T47D (cell line): ENCODE measurements at regions not wholly inside any gene's neighbourhood (a gene's known extent, or its start where the extent isn't known, plus 50 kb on each side); places are given as distances from the start of the nearest gene placed in this dataset.

Source experiments
- DNase-seq, 2 experiments: peaks; one replicate each; pipeline versions ENCODE4 v3.0.0 to v3.0.0-alpha.2; 2011 to 2012; ENCODE audit warnings: low read depth in 1 of 2, low spot score in 1 of 2
- JUND ChIP-seq: IDR thresholded peaks from 2 replicates; pipeline ENCODE4 v1.6.1; 2012; ENCODE audit warnings: low read depth
- in situ Hi-C: cut with HindIII; loops from 2 replicates; pipeline ENCODE4 v1.10.0; 2016; ENCODE audit warnings: low sequenced_read_pairs, low pct_unique_long_range_greater_than_20kb

DNA sequence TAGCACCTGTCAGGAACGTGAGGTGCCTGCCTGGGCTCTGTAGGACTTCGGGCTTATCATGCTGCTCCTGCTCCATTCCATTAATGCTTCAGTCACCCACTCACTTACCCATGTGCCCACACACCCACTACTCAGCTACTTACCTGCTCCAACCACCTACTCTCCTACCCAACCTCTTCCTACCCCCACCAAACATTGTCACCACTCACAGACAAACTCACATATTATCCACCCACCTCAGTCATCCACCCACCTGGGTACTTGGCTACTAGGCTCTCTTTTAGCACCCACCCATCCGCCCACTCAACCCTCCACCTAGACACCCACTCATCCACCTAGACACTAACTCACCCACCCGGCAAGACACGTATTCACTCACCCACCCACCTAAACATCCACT lies 724.7 kb upstream of the RAB6C start:
- in situ Hi-C loops: no loop called here
- DNase-seq: no peak
- no peak for TF ChIP-seq JUND

DNA sequence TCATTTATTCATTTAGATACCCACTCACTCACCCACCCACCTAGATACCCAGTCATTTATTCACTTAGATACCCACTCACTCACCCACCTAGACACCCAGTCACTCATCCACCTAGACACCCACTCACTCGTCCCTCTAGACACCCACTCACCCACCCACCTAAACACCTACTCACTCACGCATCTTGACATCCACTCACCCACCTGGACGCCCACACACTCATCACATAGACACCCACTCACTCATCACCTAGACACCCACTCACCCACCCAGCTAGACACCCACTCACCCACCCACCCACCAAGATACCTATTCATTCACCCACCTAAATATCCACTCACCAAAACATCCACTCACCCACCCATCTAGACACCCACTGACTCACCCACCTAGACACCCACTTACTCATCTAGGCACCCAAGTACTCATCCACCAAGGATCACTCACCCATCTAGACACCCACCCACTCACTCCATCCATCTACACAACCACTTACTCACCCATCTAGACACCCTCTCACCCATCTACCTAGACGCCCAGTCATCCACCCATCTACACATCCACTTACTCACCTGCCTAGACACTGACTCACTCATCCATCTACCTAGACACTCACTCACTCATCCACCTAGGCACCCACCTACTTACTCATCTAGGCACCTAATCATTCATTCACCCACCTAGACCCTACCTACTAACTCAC lies 723.7 kb upstream of the RAB6C start:
- TF ChIP-seq JUND: no peak
- in situ Hi-C loops: no loop called here
- no peak for DNase-seq

GRCh38 chr2:129256642-129257041 lies 722.8 kb upstream of the RAB6C start:
- DNase-seq: no peak
- in situ Hi-C loops: no loop called here
- no peak for TF ChIP-seq JUND

DNA sequence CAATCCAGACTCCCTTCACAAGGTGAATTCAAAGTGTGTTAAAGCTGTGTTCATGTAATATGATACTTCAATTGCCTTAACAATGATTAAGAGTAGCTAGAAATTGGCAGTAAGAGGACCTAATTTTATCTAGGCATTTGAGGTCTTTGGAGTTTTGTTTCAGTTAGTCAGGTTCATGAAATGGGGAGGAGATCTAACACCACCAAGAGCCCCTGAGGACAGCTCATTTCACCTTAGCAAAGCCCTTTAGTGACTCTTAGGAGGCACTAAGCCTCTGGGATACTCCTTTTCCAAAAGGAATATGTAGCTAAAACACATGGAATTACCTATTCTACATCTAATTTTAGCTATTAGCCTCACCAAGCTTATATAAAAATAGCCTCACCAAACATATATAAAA lies 716.5 kb upstream of the RAB6C start:
- in situ Hi-C loops: no loop called here
- TF ChIP-seq JUND: no peak
- DNase-seq: no peak

DNA sequence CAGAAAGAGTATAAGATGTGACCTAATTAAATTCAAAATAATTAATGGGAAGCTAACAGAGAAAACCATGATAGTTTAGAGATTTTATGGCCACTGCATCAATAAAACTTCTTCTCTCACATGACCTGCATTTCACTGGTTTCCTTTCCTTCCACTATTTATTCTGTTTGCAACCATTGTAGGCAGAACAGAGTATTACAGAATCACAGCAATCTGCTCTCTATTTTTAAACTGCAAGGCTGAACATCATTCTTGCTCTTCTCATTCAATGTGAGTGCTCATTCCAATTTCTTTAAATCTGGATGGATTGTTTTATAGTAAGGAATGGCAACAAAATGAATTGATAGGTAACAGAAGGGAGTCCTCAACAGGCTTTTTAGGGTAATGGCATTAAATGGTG lies 715.5 kb upstream of the RAB6C start:
- TF ChIP-seq JUND: no peak
- in situ Hi-C loops: no loop called here

GRCh38 chr2:129267559-129267958 lies 711.9 kb upstream of the RAB6C start:
- no peak for TF ChIP-seq JUND
- no peak for DNase-seq
- in situ Hi-C loops: no loop called here

More for the DNA sequence above, 715.5 kb upstream of the RAB6C start:
- no peak for DNase-seq

GRCh38 chr2:129273266-129274037 lies 706.0 kb upstream of the RAB6C start:
- in situ Hi-C loops: no loop called here
- no peak for TF ChIP-seq JUND
- no peak for DNase-seq

DNA sequence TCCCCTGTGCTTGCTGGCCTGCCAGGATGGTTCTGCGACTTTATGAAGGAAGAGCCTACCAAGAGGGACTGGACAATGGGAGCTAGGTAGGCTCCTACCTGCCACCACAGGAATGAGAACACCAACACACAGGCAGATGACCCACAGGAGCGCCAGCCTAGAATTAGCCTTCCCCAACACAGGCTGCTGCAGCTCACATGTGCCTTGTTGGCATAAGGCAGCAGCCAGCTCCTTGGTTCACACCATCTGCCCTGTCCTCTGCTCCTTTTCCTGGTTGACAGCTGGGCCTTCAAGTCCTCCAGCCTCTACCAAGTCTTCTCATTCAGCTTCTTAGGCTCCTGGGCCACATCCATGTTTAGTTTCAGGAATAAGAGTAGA lies 705.4 kb upstream of the RAB6C start:
- TF ChIP-seq JUND: no peak
- in situ Hi-C loops: no loop called here
- DNase-seq: no peak

DNA sequence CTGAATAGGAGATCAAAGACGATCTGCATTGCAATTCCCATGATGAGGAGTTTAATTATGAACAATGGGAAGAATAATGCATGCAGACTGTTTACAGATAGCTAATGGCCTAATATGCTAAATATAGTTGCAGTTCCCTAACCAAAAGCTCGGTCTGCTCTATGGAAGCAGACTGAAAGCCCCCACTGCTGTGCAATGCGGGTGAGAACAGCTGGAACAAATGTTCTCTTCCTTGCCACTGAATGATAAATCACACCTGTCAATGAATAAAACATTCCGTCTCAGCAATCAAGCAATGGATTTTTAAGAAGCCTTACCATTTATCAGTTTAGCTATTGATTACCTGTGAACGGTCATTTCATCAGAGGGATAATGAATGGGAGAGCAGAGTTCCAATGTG lies 704.5 kb upstream of the RAB6C start:
- TF ChIP-seq JUND: no peak
- DNase-seq: no peak
- in situ Hi-C loops: no loop called here

DNA sequence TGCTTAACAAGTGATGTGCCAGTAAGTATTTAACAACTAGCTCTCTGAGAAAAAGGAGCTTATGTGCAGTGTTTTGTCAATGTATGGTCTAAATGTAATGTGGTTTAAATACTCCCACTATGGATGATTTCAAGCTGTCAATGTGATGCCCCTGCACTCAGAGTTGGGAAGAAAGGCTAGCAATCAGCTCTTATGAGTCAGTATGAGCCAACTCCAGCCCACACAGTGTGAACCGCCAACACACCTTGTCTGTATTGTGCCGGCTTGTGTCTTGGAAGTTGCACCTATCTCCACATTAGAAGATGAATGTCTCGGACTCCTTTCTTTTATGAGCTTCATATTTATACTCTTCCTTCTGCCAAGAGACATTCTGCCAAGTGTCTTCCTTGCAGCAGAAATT lies 703.8 kb upstream of the RAB6C start:
- in situ Hi-C loops: no loop called here
- DNase-seq: no peak
- TF ChIP-seq JUND: no peak

- in situ Hi-C loops: no loop called here
- DNase-seq: no peak
- no peak for TF ChIP-seq JUND
Measured at GRCh38 chr2:129276978-129277584, 702.4 kb upstream of the RAB6C start.

DNA sequence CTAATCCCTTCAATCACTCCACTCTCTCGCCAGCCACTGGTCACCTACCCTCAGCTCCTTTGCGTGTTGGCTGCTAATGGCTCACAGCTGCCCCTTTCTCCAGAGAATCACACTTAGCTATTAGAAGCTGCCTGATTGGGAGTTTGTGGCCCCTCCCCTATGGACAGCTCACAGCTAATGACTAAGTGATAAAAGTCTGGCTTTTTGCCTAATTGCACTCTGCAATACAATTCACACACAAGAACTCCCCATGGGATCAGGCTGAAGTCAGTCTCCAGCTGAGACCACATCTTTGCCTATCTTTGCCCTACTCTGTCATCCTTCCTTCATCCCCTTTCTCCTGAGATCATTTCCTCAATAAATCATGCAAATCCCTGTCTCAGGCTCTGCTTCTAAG lies 701.9 kb upstream of the RAB6C start:
- in situ Hi-C loops: no loop called here
- DNase-seq: no peak
- no peak for TF ChIP-seq JUND

DNA sequence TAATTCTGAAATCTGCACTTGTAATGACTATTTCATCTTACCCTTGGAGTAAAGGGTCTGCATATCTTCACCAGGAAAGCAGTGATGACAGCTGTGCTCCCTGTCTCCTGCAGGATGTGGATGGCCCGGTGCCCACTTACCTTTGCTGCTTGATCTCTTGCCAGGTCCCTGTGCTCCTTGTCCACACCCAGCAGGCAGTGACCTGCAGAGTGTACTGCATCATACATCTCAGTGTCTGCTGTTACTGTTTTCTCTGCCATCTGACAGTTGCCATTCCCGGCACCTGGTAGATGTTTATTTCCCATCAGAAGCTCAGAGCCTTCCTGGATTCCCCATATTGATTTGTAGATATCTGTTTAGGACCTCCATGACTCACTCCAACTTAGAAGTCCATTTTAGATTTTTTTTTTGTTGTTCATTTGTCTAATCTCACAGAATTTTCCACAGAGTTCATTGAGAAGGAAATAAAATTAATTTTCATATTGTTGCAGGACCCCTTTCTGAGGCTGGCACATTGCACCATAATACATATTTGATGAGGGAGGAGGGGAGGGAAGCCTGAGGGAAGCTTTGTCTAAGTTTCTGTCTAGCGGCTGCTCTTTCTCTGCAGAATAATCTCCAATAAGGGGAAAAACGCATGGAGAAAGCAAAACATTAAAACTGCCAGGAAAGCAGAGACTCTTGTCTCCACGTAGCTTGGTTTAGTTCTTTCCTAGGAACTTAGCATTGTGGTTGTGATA lies 697.5 kb upstream of the RAB6C start:
- in situ Hi-C loops: no loop called here
- DNase-seq: no peak
- no peak for TF ChIP-seq JUND
